Epithelial cell of proximal tubule (primary cell): ENCODE measurements at regions not wholly inside any gene's neighbourhood (a gene's known extent, or its start where the extent isn't known, plus 50 kb on each side); places are given as distances from the start of the nearest gene placed in this dataset.
"Not testable (repeated sequence)": the region's sequence is repeated elsewhere in the genome, so short reads cannot be mapped to it uniquely, and the experiment has no call there.

Experiments
- DNase-seq: peaks from one replicate; pipeline ENCODE4 v3.0.0-alpha.2; 2011; ENCODE audit warnings: low read depth
- H3K4me3 ChIP-seq: 2 replicates; pipeline ENCODE4 v1.5.1; 2011; ENCODE audit warnings: low read depth, mild to moderate bottlenecking, low read length
- CTCF ChIP-seq: conservative IDR thresholded peaks from 2 replicates; pipeline ENCODE4 v1.5.1; 2012; ENCODE audit warnings: low read depth, mild to moderate bottlenecking, low read length

GRCh38 chr6:167416676-167417430, 92.0 kb downstream of the TTLL2 start:
- H3K4me3 ChIP-seq = no peak overlapping the region
- no peak for TF ChIP-seq CTCF

GRCh38 chr6:167420177-167420576, 95.3 kb downstream of the TTLL2 start:
- DNase-seq = no peak
- H3K4me3 ChIP-seq = no peak overlapping the region
- no peak for TF ChIP-seq CTCF

More at GRCh38 chr6:167416676-167417430, 92.0 kb downstream of the TTLL2 start:
- no peak for DNase-seq

GRCh38 chr6:167420858-167421766, 96.2 kb downstream of the TTLL2 start:
- H3K4me3 ChIP-seq = no peak overlapping the region
- DNase-seq = no peak
- TF ChIP-seq CTCF = no peak

GRCh38 chr6:167421944-167422343, 97.1 kb downstream of the TTLL2 start:
- not testable (repeated sequence) for DNase-seq, H3K4me3 ChIP-seq

- no peak for DNase-seq
- no peak for TF ChIP-seq CTCF
- no peak overlapping the region for H3K4me3 ChIP-seq
Measured at GRCh38 chr6:167422934-167423333, 98.0 kb downstream of the TTLL2 start.

- DNase-seq = no peak
- no peak for TF ChIP-seq CTCF
- H3K4me3 ChIP-seq = no peak overlapping the region
Measured at GRCh38 chr6:167424060-167424673, 99.3 kb downstream of the TTLL2 start.

GRCh38 chr6:167424700-167425099, 99.8 kb downstream of the TTLL2 start:
- DNase-seq = no peak
- TF ChIP-seq CTCF = no peak
- no peak overlapping the region for H3K4me3 ChIP-seq
